ENCODE measurements at regions not wholly inside any gene's neighbourhood (a gene's known extent, or its start where the extent isn't known, plus 50 kb on each side); places are given as distances from the start of the nearest gene placed in this dataset.

GRCh38 chr1:216902669-216903381 is 179.6 kb upstream of the ESRRG start:
- Histone ChIP-seq H3K9me3 (no peaks in the 10 kb centered on the region), H3K27me3 (no peaks in the 10 kb centered on the region), H3K4me1 (peaks cover 3 to 25% (median 4%) of the 10 kb centered on the region in 3 donors), H3K36me3 (no peaks in the 10 kb centered on the region), H3K27ac (peak overlapping the region; percentile 47 to 84 (median 58)), H3K4me3 (no peak overlapping the region)
- intact Hi-C loops (cut with DNase I) = no loop called here
- no peak for TF ChIP-seq CTCF (IDR thresholded peaks at IDR 0.05)
- TF ChIP-seq POLR2A (IDR thresholded peaks at IDR 0.05) = no peak
- no peak for DNase-seq
- WGBS, 2 donors = 23 to 53% methylated on average over 5 of the region's 5 CpGs

- no peak for TF ChIP-seq POLR2A (IDR thresholded peaks at IDR 0.05)
- TF ChIP-seq CTCF (IDR thresholded peaks at IDR 0.05) = no peak
- no peaks in the 10 kb centered on the region for H3K9me3 ChIP-seq
- no peak overlapping the region for H3K27ac ChIP-seq
- peaks cover 3 to 25% (median 4%) of the 10 kb centered on the region in 3 donors for H3K4me1 ChIP-seq
- no peaks in the 10 kb centered on the region for H3K36me3 ChIP-seq
- no peak overlapping the region for H3K4me3 ChIP-seq
- intact Hi-C loops (cut with DNase I) = no loop called here
- WGBS, 2 donors = 88% methylated on average over 2 of the region's 2 CpGs
- no peak for DNase-seq
- no peaks in the 10 kb centered on the region for H3K27me3 ChIP-seq
Observed at GRCh38 chr1:216900116-216900620, 176.9 kb upstream of the ESRRG start.

- DNase-seq = no peak
- no peak overlapping the region for H3K27ac ChIP-seq
- no peak overlapping the region for H3K4me3 ChIP-seq
- WGBS, 2 donors = 60 to 92% methylated on average over 1 of the region's 1 CpG
- peaks cover 3 to 21% (median 4%) of the 10 kb centered on the region in 3 donors for H3K4me1 ChIP-seq
- H3K36me3 ChIP-seq = no peaks in the 10 kb centered on the region
- no peaks in the 10 kb centered on the region for H3K27me3 ChIP-seq
- no peaks in the 10 kb centered on the region for H3K9me3 ChIP-seq
- intact Hi-C loops (cut with DNase I) = no loop called here
- TF ChIP-seq CTCF (IDR thresholded peaks at IDR 0.05) = no peak
- TF ChIP-seq POLR2A (IDR thresholded peaks at IDR 0.05) = no peak
Observed at GRCh38 chr1:216898801-216899200, 175.6 kb upstream of the ESRRG start.

- 67 to 82% methylated on average over 4 of the region's 4 CpGs for WGBS, 2 donors
- intact Hi-C loops (cut with DNase I) = no loop called here
Observed at GRCh38 chr1:216896146-216896545, 172.9 kb upstream of the ESRRG start.

More at GRCh38 chr1:216896146-216896545, 172.9 kb upstream of the ESRRG start:
- no peaks in the 10 kb centered on the region for H3K36me3 ChIP-seq
- no peak for DNase-seq
- H3K27ac ChIP-seq = no peak overlapping the region
- no peaks in the 10 kb centered on the region for H3K27me3 ChIP-seq
- H3K4me1 ChIP-seq = no peaks in the 10 kb centered on the region
- no peak for TF ChIP-seq CTCF (IDR thresholded peaks at IDR 0.05)
- TF ChIP-seq POLR2A (IDR thresholded peaks at IDR 0.05) = no peak
- H3K9me3 ChIP-seq = no peaks in the 10 kb centered on the region
- no peak overlapping the region for H3K4me3 ChIP-seq
